ENCODE measurements at regions not wholly inside any gene's neighbourhood (a gene's known extent, or its start where the extent isn't known, plus 50 kb on each side); places are given as distances from the start of the nearest gene placed in this dataset.

GRCh38 chr2:16028644-16029043, 88.3 kb downstream of the MYCN start:
- TF ChIP-seq MAX (IDR thresholded peaks at IDR 0.05; ENCODE audit: low read depth) (no peak), NFIC (IDR thresholded peaks at IDR 0.05; ENCODE audit: borderline replicate concordance) (no peak), GATA2 (CRISPR knock-in tag; IDR thresholded peaks at IDR 0.05) (no peak), SIN3A (IDR thresholded peaks at IDR 0.05; ENCODE audit: borderline replicate concordance, low read depth, low read length) (no peak), CTCF (IDR thresholded peaks at IDR 0.05) (no peak)
